CD4-positive, alpha-beta T cell (primary cell): ENCODE measurements at regions not wholly inside any gene's neighbourhood (a gene's known extent, or its start where the extent isn't known, plus 50 kb on each side); places are given as distances from the start of the nearest gene placed in this dataset.

Experiments
- ATAC-seq: fragments of 200-7000 bp; cut with Tn5 transposase; one replicate; pipeline ENCODE4 v1.10.0; 2022; ENCODE audit warnings: mild to moderate bottlenecking; ENCODE audit not compliant: poor library complexity
- CTCF ChIA-PET: fragments of 350-600 bp; sonication (Branson Sonifier 250); formaldehyde crosslinking; loops from one replicate; lab custom pipeline; 2021; ENCODE audit warnings: antibody characterized with exemption, inconsistent platforms; lab: Charles Lee
- POLR2A ChIA-PET: fragments of 350-600 bp; sonication (Branson Sonifier 250); formaldehyde crosslinking; loops from one replicate; lab custom pipeline; 2021; ENCODE audit warnings: antibody characterized with exemption, inconsistent platforms; lab: Charles Lee
- DNase-seq, 14 experiments: peaks; one replicate each; pipeline ENCODE4 v3.0.0-alpha.2; 2013 to 2020; ENCODE audit warnings: mixed read lengths in 2 of 14
- H3K27ac ChIP-seq, 2 donors: one replicate each; pipeline versions ENCODE4 v1.5.1 to v1.7.0; 2013; ENCODE audit warnings: low read length in 2 of 2, low read depth in 1 of 2, mild to moderate bottlenecking in 1 of 2
- H3K27me3 ChIP-seq, 2 experiments: 1 replicate in 1 of 2; 2 replicates in 1 of 2; pipeline versions ENCODE4 v1.6.1 to v1.7.0; 2013; ENCODE audit warnings: low read length in 2 of 2, control low read depth in 1 of 2, mild to moderate bottlenecking in 1 of 2, moderate library complexity in 1 of 2; ENCODE audit not compliant: insufficient read depth in 2 of 2, control insufficient read depth in 1 of 2
- H3K36me3 ChIP-seq: one replicate; pipeline ENCODE4 v1.6.1; 2013; ENCODE audit warnings: low read length, control low read depth; ENCODE audit not compliant: insufficient read depth
- H3K4me1 ChIP-seq: one replicate; pipeline ENCODE4 v1.6.1; 2013; ENCODE audit warnings: low read length, control low read depth; ENCODE audit not compliant: insufficient read depth
- H3K4me3 ChIP-seq: one replicate; pipeline ENCODE4 v1.5.1; 2013; ENCODE audit warnings: mild to moderate bottlenecking, low read length, moderate library complexity
- H3K9me3 ChIP-seq, 2 experiments: 1 replicate in 1 of 2; 2 replicates in 1 of 2; pipeline versions ENCODE4 v1.6.1 to v1.7.0; 2013; ENCODE audit warnings: low read length in 2 of 2, mild to moderate bottlenecking in 2 of 2, control low read depth in 1 of 2, moderate library complexity in 1 of 2; ENCODE audit not compliant: control insufficient read depth in 1 of 2, insufficient read depth in 1 of 2
- H3K27ac Mint-ChIP-seq: one replicate; pipeline ENCODE4 v1.8.0; 2020; ENCODE audit warnings: mixed read lengths
- H3K27me3 Mint-ChIP-seq: one replicate; pipeline ENCODE4 v1.8.0; 2021; ENCODE audit warnings: mixed read lengths
- H3K36me3 Mint-ChIP-seq: one replicate; pipeline ENCODE4 v1.8.0; 2021; ENCODE audit warnings: low read depth, mixed read lengths
- H3K4me1 Mint-ChIP-seq: one replicate; pipeline ENCODE4 v1.8.0; 2021; ENCODE audit warnings: low read depth, mixed read lengths
- H3K4me3 Mint-ChIP-seq: one replicate; pipeline ENCODE4 v1.8.0; 2020; ENCODE audit warnings: mild to moderate bottlenecking, mixed read lengths
- H3K9me3 Mint-ChIP-seq: one replicate; pipeline ENCODE4 v1.8.0; 2020; ENCODE audit warnings: mixed read lengths
- intact Hi-C, 2 experiments: fragments of 100-400 bp; cut with DNase I in 1 of 2; cut with micrococcal nuclease in 1 of 2; formaldehyde crosslinking; loops; one replicate each; pipeline versions ENCODE4 v1.15.1 to v1.9.0; 2023 to 2025; cut with DNase I, micrococcal nuclease
- TF ChIP-seq, protein P1 (sequence below): fragments of 200-600 bp; IDR thresholded peaks from one replicate; pipeline ENCODE4 v1.8.0; 2022; ENCODE audit warnings: antibody characterized with exemption, mild to moderate bottlenecking

DNA sequence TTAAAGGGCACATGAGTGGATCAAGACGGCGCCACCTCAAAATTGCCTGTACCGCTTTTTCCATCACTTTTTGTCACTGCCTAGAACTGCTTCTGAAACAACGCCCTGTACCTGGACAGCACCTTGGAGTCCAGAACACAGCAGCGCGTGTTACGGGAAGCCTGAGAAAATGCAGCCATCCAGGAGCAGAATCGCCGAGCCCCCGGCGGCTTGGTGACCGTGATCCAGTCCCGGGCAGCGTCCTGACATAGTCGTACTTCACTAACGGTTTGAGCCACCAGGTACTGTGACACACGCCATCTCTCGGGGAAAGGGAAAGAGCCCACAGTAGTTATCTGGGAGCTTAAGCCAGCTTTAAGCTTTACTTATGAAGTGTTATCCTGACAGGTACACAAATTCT, 168.9 kb upstream of the SALL3 start:
- Mint-ChIP-seq H3K27ac (no peak overlapping the region), H3K4me3 (no peak overlapping the region), H3K27me3 (peaks cover 25% of the 10 kb centered on the region), H3K4me1 (no peaks in the 10 kb centered on the region), H3K36me3 (no peaks in the 10 kb centered on the region), H3K9me3 (no peaks in the 10 kb centered on the region)
- POLR2A ChIA-PET, result no interaction called here
- CTCF ChIA-PET, result no interaction called here
- no peak overlapping the region for H3K27ac ChIP-seq
- intact Hi-C loops, result no loop called here
- DNase-seq, result no peak
- ATAC-seq, result no peak
- peaks cover 0 to 20% of the 10 kb centered on the region in 2 experiments for H3K9me3 ChIP-seq
- TF ChIP-seq, protein P1, sequence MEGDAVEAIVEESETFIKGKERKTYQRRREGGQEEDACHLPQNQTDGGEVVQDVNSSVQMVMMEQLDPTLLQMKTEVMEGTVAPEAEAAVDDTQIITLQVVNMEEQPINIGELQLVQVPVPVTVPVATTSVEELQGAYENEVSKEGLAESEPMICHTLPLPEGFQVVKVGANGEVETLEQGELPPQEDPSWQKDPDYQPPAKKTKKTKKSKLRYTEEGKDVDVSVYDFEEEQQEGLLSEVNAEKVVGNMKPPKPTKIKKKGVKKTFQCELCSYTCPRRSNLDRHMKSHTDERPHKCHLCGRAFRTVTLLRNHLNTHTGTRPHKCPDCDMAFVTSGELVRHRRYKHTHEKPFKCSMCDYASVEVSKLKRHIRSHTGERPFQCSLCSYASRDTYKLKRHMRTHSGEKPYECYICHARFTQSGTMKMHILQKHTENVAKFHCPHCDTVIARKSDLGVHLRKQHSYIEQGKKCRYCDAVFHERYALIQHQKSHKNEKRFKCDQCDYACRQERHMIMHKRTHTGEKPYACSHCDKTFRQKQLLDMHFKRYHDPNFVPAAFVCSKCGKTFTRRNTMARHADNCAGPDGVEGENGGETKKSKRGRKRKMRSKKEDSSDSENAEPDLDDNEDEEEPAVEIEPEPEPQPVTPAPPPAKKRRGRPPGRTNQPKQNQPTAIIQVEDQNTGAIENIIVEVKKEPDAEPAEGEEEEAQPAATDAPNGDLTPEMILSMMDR, result no peak
- H3K4me1 ChIP-seq, result no peaks in the 10 kb centered on the region
- H3K27me3 ChIP-seq, result peaks cover 0 to 8% of the 10 kb centered on the region in 2 experiments
- no peaks in the 10 kb centered on the region for H3K36me3 ChIP-seq
- H3K4me3 ChIP-seq, result no peak overlapping the region

DNA sequence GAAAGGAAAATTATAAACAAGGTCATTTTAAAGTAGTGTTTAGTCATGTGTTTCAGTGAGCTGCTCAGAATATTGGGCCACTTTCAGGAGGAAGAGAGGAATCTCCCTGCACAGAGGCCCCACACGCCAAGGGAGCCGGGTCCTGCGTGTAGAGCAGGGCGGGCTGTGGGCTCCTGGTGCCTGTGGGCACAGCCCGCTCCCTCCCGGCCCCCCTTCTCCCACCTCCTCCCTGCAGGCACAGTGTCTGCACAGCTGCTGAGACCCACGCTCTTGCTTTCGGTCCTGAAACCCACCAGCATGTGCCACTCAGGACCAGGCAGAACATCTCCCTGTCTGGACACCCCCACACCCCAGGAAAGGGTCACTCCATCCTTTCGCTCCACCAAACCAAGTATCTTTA, 167.6 kb upstream of the SALL3 start:
- Mint-ChIP-seq H3K27ac (no peak overlapping the region), H3K27me3 (peaks cover 26% of the 10 kb centered on the region), H3K4me1 (no peaks in the 10 kb centered on the region), H3K4me3 (no peak overlapping the region), H3K9me3 (no peaks in the 10 kb centered on the region), H3K36me3 (no peaks in the 10 kb centered on the region)
- DNase-seq, result no peak
- Histone ChIP-seq H3K4me1 (no peaks in the 10 kb centered on the region), H3K27me3 (peaks cover 0 to 8% of the 10 kb centered on the region in 2 experiments), H3K4me3 (no peak overlapping the region), H3K9me3 (peaks cover 0 to 20% of the 10 kb centered on the region in 2 experiments), H3K27ac (no peak overlapping the region), H3K36me3 (no peaks in the 10 kb centered on the region)
- ATAC-seq, result no peak
- TF ChIP-seq, protein P1, result no peak
- ChIA-PET CTCF (no interaction called here), POLR2A (no interaction called here)
- intact Hi-C loops, result no loop called here

DNA sequence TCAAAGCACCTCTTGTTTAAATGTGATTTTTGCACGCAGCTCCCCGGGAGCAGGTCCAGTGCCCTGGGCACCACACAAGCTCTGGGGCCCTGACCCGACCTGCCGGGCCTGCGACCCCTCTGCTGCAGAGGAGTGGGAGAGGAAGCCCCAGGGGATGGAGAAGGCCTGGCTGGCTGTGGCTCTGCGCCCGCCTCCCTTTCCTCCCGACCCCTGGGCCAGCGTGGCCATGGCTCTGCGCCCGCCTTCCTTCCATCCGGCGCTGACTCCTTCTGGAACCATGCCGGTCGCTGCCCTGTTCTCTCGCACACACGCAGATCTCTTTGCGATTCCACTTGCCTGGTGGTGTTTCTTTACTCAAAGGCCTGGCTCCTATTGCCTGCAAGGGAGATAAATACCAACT, 166.5 kb upstream of the SALL3 start:
- ATAC-seq (no peak), DNase-seq (no peak)
- Mint-ChIP-seq H3K9me3 (no peaks in the 10 kb centered on the region), H3K4me1 (no peaks in the 10 kb centered on the region), H3K27ac (no peak overlapping the region), H3K4me3 (no peak overlapping the region), H3K36me3 (no peaks in the 10 kb centered on the region), H3K27me3 (peaks cover 32% of the 10 kb centered on the region)
- H3K9me3 ChIP-seq, result peaks cover 0 to 20% of the 10 kb centered on the region in 2 experiments
- H3K27ac ChIP-seq, result no peak overlapping the region
- no peaks in the 10 kb centered on the region for H3K36me3 ChIP-seq
- ChIA-PET CTCF (no interaction called here), POLR2A (no interaction called here)
- H3K27me3 ChIP-seq, result peaks cover 0 to 8% of the 10 kb centered on the region in 2 experiments
- intact Hi-C loops, result no loop called here
- H3K4me1 ChIP-seq, result no peaks in the 10 kb centered on the region
- no peak overlapping the region for H3K4me3 ChIP-seq
- TF ChIP-seq, protein P1, result no peak
